Brain pericyte (primary cell): ENCODE measurements at regions not wholly inside any gene's neighbourhood (a gene's known extent, or its start where the extent isn't known, plus 50 kb on each side); places are given as distances from the start of the nearest gene placed in this dataset.

Experiments used
- DNase-seq: peaks from one replicate; pipeline ENCODE4 v3.0.0-alpha.2; 2012; ENCODE audit warnings: low read depth, low spot score

GRCh38 chr20:50421356-50422340, 88.5 kb upstream of the PTPN1 start:
- no peak for DNase-seq

DNA sequence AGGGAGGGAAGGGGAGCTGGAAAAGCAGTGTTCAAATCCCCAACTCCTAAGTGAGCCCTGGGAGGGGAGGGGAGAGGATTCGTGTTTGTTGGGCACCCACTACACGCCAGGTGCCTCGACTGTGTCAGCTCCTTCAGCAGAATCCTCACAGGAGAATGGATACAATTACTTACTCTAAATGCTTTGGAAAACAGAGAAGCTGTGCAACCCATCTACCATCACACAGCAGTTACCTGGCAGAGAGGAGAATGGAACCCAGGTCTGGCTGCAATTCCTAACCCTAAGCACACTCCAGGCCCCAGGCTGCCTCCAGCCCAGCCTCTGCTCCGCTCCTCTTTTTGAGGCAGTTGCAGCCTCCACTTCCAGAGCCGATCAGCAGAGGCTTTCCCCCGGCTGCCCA, 86.4 kb upstream of the PTPN1 start:
- DNase-seq = no peak

DNA sequence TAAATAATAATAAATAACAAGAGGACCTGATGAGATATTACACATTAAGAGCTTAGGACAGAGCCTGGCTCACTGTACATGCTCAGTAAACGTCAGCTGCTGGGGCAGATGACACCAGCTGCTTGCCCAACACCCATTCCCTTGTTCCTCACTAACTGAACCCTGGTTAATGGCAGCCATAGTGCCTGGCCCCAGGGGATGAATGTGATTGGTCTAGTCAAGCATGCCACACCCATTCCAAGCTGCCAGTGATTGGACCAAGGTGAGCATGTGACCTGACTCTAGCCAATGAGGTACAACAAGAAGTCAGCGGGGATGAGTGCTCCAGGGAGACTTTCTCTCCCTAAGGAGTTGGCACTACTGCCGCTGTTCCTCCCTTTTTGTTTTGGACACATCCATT, 85.1 kb upstream of the PTPN1 start:
- DNase-seq = no peak

- DNase-seq = no peak
Observed at GRCh38 chr20:50426866-50427718, 83.1 kb upstream of the PTPN1 start.

DNA sequence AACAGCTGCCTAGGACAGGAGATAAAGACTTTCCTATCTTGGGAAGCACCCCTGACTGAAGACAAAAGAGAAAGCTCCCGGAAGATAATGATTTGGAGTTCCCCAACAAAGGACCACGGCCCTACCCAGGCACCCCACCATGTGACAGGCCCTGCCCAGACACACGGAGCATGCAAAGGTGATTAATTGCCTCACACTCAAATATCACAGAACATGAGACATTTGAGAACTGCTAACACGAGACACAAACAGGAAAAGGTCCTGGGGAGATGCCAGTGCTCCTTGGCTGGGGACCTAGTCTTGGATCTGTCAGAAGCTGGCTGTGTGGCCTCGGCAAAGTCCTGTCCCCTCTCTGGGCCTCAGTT, 82.5 kb upstream of the PTPN1 start:
- DNase-seq = no peak

DNA sequence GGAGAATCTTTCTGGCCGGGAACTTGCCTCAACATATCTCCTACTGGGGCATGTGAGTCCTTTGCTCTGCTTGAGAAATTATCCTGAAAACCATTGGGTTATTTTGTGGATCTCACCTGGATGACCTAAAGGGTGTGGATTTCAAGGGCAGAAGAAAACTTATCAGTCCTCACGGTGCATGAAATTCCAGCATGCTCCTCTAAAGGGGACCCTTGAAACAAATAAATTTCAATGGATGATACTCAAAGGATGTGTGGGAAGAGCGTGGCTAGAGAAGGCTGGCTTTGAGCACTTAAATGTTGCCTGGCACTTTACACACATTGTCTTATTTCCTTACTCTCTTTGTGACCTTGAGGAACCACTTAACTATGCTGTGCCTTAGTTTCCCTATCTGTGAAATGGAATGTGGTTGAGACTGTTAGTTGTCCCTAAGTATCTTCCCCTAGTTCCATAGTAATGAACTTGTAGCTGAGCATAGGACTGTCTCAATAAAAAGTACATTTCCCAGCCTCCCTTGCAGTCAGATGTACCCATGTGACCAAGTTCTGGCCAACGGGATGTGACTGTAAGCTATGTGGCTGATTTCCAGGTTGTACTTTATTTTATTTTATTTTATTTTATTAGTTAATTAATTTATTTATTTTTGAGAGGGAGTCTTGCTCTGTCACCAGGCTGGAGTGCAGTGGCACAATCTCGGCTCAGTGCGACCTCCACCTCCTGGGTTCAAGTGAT, 81.9 kb upstream of the PTPN1 start:
- DNase-seq = no peak

DNA sequence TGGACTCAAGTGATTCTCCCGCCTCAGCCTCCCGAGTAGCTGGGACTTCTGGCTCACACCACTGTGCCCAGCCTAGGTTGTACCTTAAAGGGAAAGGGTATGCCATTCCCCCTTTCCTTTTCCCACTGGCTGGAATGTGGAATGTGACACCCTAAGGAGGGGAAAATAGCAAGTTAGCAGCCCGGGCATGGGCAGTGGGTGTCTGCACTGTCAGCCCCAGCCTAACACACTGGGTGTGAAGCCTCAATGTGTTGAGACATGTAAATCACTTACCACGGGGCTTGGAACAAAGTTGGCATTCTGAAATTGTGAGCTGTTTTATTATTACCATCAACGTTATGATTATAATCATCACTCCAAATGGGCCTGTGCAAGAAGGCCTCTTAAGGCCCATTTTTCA, 80.8 kb upstream of the PTPN1 start:
- DNase-seq = no peak

GRCh38 chr20:50431066-50431450, 79.1 kb upstream of the PTPN1 start:
- no peak for DNase-seq

DNA sequence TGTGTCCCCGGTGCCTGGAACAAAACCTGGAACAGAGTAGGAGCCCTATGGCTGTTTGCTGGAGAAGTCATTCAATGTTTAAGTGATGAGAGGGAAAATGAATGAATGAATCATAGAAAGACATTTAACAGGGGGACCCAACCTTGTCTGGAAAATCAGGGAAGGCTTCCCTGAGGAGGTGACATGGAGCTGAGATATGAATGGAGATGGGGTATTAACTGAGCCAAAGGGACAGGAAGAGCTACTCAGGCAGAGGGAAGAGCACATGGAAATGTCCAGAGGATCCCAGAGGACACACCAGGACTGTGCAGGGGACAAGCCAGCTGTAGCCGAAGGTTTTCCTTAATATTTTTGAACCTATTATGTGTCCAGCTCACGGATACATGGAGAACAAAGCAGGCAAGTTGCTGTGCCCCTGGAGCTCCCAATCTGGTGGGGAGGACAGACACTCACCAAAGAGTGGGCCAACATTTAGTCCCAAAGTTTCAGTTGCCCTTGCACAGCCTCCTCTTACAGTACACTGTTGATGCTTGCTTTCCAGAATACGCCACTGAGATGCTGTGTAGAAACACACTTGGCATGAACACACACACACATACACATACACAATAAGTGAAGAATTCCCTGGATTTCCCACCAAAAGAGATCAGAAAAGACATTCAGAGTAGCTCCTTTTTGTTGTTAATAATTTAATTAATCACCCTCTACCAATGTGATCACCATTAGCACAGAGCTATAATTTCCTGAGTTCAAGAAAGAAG, 77.0 kb upstream of the PTPN1 start:
- no peak for DNase-seq

DNA sequence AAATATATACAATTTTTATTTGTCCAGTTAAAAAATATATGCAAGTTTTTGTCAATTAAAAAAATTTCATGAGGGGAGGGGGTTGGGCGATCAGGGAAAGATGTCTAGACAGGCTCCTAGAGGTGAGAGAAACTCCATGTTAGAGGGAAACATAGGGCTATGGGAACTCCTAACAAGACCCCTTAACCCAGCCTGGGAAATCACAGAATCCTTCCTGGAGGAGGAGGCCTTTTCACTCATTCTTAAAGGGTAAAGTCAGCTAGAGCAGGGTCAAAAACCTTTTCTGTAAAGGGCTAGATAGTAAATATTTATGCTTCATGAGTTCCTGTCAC, 75.9 kb upstream of the PTPN1 start:
- DNase-seq = no peak

DNA sequence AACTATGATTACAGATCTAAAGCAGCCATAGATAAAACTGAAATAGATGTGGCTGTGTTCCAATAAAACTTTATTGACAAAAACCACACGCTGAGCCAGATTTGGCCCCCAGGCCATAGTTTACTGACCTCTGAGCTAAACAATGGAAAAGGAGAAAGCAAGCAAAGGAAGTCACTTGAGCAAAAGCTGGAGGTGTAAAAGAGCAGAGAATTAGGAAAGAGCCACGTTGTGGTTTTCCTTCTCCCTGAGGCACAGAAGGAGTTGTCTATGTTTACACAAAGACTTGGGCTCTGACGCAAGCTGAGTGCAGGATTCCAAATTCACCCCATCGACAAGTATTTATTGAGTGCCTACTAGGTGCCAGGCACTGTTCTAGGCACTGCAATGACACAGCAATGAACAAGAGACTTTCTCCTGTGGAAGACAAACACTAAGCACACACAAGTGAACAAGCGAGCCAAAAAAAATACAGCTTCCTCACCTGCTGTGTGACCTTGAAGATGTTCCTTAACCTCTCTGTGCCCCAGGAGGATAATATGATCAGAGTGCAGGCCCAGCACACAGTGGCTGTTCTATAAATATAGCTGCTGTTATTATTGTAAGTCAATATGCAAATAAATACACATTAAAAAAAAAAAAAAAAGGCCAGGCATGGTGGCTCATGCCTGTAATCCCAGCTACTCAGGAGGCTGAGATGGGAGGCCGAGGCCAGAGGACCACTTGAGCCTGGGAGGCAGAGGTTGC, 75.4 kb upstream of the PTPN1 start:
- peak; percentile 58 for DNase-seq

GRCh38 chr20:50435397-50436051, 74.7 kb upstream of the PTPN1 start:
- DNase-seq = no peak

GRCh38 chr20:50436052-50436656, 74.0 kb upstream of the PTPN1 start:
- no peak for DNase-seq

DNA sequence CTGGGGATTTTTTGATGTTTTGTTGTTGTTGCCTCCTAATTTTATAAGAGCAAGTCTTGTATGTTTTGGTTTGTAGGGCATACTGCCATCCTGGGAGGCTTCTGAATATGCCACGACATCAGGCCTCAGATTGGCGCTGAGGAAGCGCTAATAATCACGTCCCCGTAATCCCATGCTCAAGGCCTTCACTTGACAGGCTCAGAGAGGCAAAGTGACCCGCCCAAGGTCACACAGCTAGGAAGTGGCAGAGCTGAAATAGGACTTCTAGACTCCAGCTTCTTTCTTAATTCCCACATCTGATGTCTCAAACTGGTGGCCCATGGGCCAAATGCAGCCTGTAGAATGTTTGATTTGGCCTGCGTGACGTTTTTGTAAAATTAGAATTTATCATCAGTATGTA, 73.5 kb upstream of the PTPN1 start:
- DNase-seq = no peak

- DNase-seq = no peak
Observed at GRCh38 chr20:50438986-50439407, 71.2 kb upstream of the PTPN1 start.

GRCh38 chr20:50439539-50440453, 70.4 kb upstream of the PTPN1 start:
- no peak for DNase-seq

DNA sequence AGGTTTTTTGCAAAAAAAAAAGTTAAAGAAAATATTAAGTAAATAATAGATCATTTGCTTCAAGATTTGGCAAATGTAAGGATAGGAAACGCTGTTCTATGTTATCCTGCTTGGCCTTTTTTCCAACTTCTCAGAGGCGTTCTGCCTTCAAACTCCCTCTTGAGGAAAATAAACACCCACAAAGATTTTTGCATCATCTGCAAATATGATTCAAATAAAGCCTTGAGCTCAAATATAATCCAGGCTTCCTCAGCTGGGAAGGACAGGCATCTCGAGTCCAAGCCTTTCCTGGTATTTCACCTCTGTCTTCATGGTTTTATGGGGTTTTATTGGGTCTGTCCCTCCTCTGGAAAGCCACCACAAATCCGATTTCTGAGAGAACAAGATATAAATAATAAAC, 67.7 kb upstream of the PTPN1 start:
- DNase-seq = no peak

GRCh38 chr20:50445354-50446151, 64.6 kb upstream of the PTPN1 start:
- no peak for DNase-seq
